B cell (primary cell): ENCODE measurements at regions not wholly inside any gene's neighbourhood (a gene's known extent, or its start where the extent isn't known, plus 50 kb on each side); places are given as distances from the start of the nearest gene placed in this dataset.

Experiments
- ATAC-seq: fragments of 200-7000 bp; cut with Tn5 transposase; one replicate; pipeline ENCODE4 v1.10.0; 2021; ENCODE audit warnings: low read depth, mild to moderate bottlenecking, moderate number of reproducible peaks, moderate library complexity
- CTCF ChIA-PET: fragments of 350-600 bp; sonication (Branson Sonifier 250); formaldehyde crosslinking; loops from one replicate; lab custom pipeline; 2021; ENCODE audit warnings: antibody characterized with exemption, inconsistent platforms; lab: Charles Lee
- POLR2A ChIA-PET: fragments of 350-600 bp; sonication (Branson Sonifier 250); formaldehyde crosslinking; loops from one replicate; lab custom pipeline; 2021; ENCODE audit warnings: antibody characterized with exemption; lab: Charles Lee
- DNase-seq: peaks from one replicate; pipeline ENCODE4 v3.0.0; 2013
- H2AFZ ChIP-seq: 2 replicates; pipeline ENCODE4 v1.6.1; 2012; ENCODE audit warnings: mild to moderate bottlenecking, low read depth, low read length; ENCODE audit not compliant: insufficient read depth, poor library complexity, severe bottlenecking
- H3K27ac ChIP-seq, 2 donors: 1 replicate in 1 of 2; 2 replicates in 1 of 2; pipeline ENCODE4 v1.5.1; 2012 to 2013; ENCODE audit warnings: low read length in 2 of 2, mild to moderate bottlenecking in 2 of 2, moderate library complexity in 1 of 2
- H3K27me3 ChIP-seq, 4 experiments: fragments of 200-600 bp in 1 of 4; sonication (generic) in 1 of 4; replicated peaks in 1 of 4; 1 replicate in 2 of 4; 2 replicates in 2 of 4; pipeline versions ENCODE4 v1.6.1 to v1.7.0; 2013 to 2016; ENCODE audit warnings: low read length in 3 of 4, mild to moderate bottlenecking in 2 of 4, mixed read lengths in 1 of 4, moderate library complexity in 1 of 4; ENCODE audit not compliant: insufficient read depth in 4 of 4, control insufficient read depth in 3 of 4; ENCODE audit errors: control extremely low read depth in 1 of 4
- H3K36me3 ChIP-seq, 2 experiments: replicated peaks in 1 of 2; 1 replicate in 1 of 2; 2 replicates in 1 of 2; pipeline versions ENCODE4 v1.6.1 to v1.7.1; 2013; ENCODE audit warnings: low read length in 1 of 2; ENCODE audit not compliant: insufficient read depth in 2 of 2, control insufficient read depth in 1 of 2; ENCODE audit errors: control extremely low read depth in 1 of 2, extremely low read depth in 1 of 2
- H3K4me1 ChIP-seq, 2 donors: fragments of 200-600 bp in 1 of 2; sonication (generic) in 1 of 2; 1 replicate in 1 of 2; 2 replicates in 1 of 2; pipeline versions ENCODE4 v1.5.1 to v1.6.1; 2013 to 2017; ENCODE audit warnings: low read length in 2 of 2; ENCODE audit not compliant: control insufficient read depth in 2 of 2, insufficient read depth in 2 of 2
- H3K4me2 ChIP-seq: replicated peaks from 2 replicates; pipeline ENCODE3; 2012; ENCODE audit warnings: mild to moderate bottlenecking, low read depth, low read length; ENCODE audit not compliant: poor library complexity, severe bottlenecking
- H3K4me3 ChIP-seq, 5 experiments: fragments of 200-600 bp in 1 of 5; sonication (generic) in 1 of 5; 1 replicate in 3 of 5; 2 replicates in 2 of 5; pipeline versions ENCODE4 v1.5.1 to v1.7.0; 2011 to 2016; ENCODE audit warnings: low read length in 4 of 5, mild to moderate bottlenecking in 4 of 5, low read depth in 2 of 5, control low read depth in 1 of 5, moderate library complexity in 1 of 5; ENCODE audit not compliant: insufficient read depth in 1 of 5; ENCODE audit errors: control extremely low read depth in 1 of 5, extremely low read depth in 1 of 5
- H3K79me2 ChIP-seq: fragments of 200-600 bp; sonication (generic); one replicate; pipeline ENCODE4 v1.6.0; 2016; ENCODE audit warnings: low read length; ENCODE audit not compliant: control insufficient read depth, insufficient read depth
- H3K9ac ChIP-seq: fragments of 200-600 bp; sonication (generic); 2 replicates; pipeline ENCODE4 v1.6.1; 2017; ENCODE audit warnings: mild to moderate bottlenecking, low read length, moderate library complexity
- H3K9me3 ChIP-seq, 3 donors: one replicate each; pipeline versions ENCODE4 v1.6.1 to v1.7.1; 2013; ENCODE audit warnings: low read length in 2 of 3; ENCODE audit not compliant: control insufficient read depth in 2 of 3, insufficient read depth in 1 of 3; ENCODE audit errors: control extremely low read depth in 1 of 3
- H4K20me1 ChIP-seq: 2 replicates; pipeline ENCODE4 v1.6.0; 2012; ENCODE audit warnings: mild to moderate bottlenecking, low read length; ENCODE audit not compliant: insufficient read depth, control insufficient read depth, poor library complexity, severe bottlenecking
- H3K27ac Mint-ChIP-seq: one replicate; pipeline ENCODE4 v1.8.0; 2021; ENCODE audit warnings: mixed read lengths
- H3K27me3 Mint-ChIP-seq: one replicate; pipeline ENCODE4 v1.8.0; 2021; ENCODE audit warnings: mixed read lengths
- H3K4me1 Mint-ChIP-seq: one replicate; pipeline ENCODE4 v1.8.0; 2021; ENCODE audit warnings: mixed read lengths
- H3K4me3 Mint-ChIP-seq: one replicate; pipeline ENCODE4 v1.8.0; 2021; ENCODE audit warnings: mixed read lengths
- H3K9me3 Mint-ChIP-seq: one replicate; pipeline ENCODE4 v1.8.0; 2022; ENCODE audit warnings: mixed read lengths; ENCODE audit not compliant: insufficient read depth
- EZH2 ChIP-seq: IDR thresholded peaks from 2 replicates; pipeline ENCODE4 v1.6.1; 2012; ENCODE audit warnings: borderline replicate concordance, low read depth, mild to moderate bottlenecking, moderate library complexity, low read length; ENCODE audit not compliant: insufficient read depth, poor library complexity, severe bottlenecking
- WGBS: methylation state at CpG from one replicate; pipeline ENCODE4 v1.1.5; 2013; ENCODE audit warnings: missing lambda C conversion rate; ENCODE audit not compliant: insufficient coverage; 5-methylcytosine and 5-hydroxymethylcytosine counted together
- intact Hi-C: fragments of 100-400 bp; cut with micrococcal nuclease; formaldehyde crosslinking; loops from one replicate; pipeline ENCODE4 v1.10.0; 2022
- TF ChIP-seq, protein P1 (sequence below): fragments of 200-600 bp; IDR thresholded peaks from one replicate; pipeline ENCODE4 v1.8.0; 2022; ENCODE audit warnings: antibody characterized with exemption, mild to moderate bottlenecking

DNA sequence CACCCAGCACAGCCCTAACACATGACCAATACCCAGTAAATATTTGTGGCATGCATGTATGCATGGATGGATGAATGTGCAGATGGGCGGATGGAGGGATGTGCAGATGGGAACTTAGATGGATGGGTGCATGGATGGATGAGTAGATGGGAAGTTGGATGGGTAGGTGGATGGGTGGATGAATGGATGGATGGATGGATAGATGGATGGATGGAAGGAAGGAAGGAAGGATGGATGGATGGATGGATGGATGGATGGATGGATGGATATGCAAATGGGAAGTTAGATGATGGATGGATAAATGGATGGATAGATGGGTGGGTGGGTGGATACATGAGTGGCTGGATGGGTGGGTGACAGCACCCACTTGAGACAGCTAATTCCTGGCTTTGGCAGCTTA is 193.2 kb upstream of the TNRC6C start:
- 100% methylated on average over 1 of the region's 1 CpG for WGBS
- Histone ChIP-seq H3K4me1 (no peaks in the 10 kb centered on the region), H4K20me1 (no peaks in the 10 kb centered on the region), H3K9me3 (no peaks in the 10 kb centered on the region), H3K4me2 (no peak overlapping the region), H3K79me2 (no peaks in the 10 kb centered on the region), H2AFZ (no peak overlapping the region), H3K4me3 (no peak overlapping the region), H3K27ac (no peak overlapping the region), H3K9ac (no peak overlapping the region), H3K36me3 (no peaks in the 10 kb centered on the region), H3K27me3 (peaks cover 0 to 11% (median 4%) of the 10 kb centered on the region in 4 experiments)
- Mint-ChIP-seq H3K9me3 (no peaks in the 10 kb centered on the region), H3K4me1 (no peaks in the 10 kb centered on the region), H3K27me3 (peaks cover 31% of the 10 kb centered on the region), H3K4me3 (no peak overlapping the region), H3K27ac (no peak overlapping the region)
- no peak for TF ChIP-seq EZH2
- CTCF ChIA-PET: interaction anchor here (1.6 kb wide), 1 partner anchor 249 kb away, joined by 3 read pairs; no protein-coding TSS in a partner anchor
- intact Hi-C loops: no loop called here
- POLR2A ChIA-PET: no interaction called here
- DNase-seq (no peak), ATAC-seq (no peak)

DNA sequence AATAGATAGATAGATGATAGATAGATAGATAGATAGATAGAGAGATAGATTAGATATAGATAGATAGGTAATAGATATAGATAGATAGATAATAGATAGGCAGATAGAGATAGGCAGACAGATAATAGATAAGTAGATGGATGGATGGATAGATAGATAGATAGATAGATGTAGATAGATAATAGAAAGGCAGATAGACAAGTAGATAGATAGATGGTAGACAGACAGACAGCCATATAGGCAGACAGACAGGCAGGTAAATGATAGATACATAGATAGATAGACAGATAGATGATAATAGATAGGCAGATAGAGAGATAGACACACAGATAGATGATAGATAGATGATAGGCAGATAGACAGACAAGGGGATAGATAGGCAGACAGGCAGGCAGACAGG is 191.4 kb upstream of the TNRC6C start:
- Histone ChIP-seq H3K27ac (no peak overlapping the region), H3K4me2 (no peak overlapping the region), H3K79me2 (no peaks in the 10 kb centered on the region), H3K9me3 (peaks cover 0 to 4% (median 0%) of the 10 kb centered on the region in 3 donors), H3K4me3 (no peak overlapping the region), H3K36me3 (no peaks in the 10 kb centered on the region), H3K9ac (no peak overlapping the region), H3K4me1 (peaks cover 0 to 2% of the 10 kb centered on the region in 2 donors), H4K20me1 (no peaks in the 10 kb centered on the region), H3K27me3 (peaks cover 0 to 11% (median 4%) of the 10 kb centered on the region in 4 experiments), H2AFZ (no peak overlapping the region)
- Mint-ChIP-seq H3K9me3 (no peaks in the 10 kb centered on the region), H3K4me3 (no peak overlapping the region), H3K27ac (no peak overlapping the region), H3K27me3 (peaks cover 31% of the 10 kb centered on the region), H3K4me1 (peaks cover under 1% of the 10 kb centered on the region)
- ChIA-PET CTCF (interaction anchor here (0.6 kb wide), 1 partner anchor 1255 kb away, joined by 3 read pairs; no protein-coding TSS in a partner anchor), POLR2A (no interaction called here)
- ATAC-seq (no peak), DNase-seq (no peak)
- TF ChIP-seq, protein P1, sequence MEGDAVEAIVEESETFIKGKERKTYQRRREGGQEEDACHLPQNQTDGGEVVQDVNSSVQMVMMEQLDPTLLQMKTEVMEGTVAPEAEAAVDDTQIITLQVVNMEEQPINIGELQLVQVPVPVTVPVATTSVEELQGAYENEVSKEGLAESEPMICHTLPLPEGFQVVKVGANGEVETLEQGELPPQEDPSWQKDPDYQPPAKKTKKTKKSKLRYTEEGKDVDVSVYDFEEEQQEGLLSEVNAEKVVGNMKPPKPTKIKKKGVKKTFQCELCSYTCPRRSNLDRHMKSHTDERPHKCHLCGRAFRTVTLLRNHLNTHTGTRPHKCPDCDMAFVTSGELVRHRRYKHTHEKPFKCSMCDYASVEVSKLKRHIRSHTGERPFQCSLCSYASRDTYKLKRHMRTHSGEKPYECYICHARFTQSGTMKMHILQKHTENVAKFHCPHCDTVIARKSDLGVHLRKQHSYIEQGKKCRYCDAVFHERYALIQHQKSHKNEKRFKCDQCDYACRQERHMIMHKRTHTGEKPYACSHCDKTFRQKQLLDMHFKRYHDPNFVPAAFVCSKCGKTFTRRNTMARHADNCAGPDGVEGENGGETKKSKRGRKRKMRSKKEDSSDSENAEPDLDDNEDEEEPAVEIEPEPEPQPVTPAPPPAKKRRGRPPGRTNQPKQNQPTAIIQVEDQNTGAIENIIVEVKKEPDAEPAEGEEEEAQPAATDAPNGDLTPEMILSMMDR: no peak
- TF ChIP-seq EZH2: no peak
- intact Hi-C loops: no loop called here
